ENCODE measurements at regions not wholly inside any gene's neighbourhood (a gene's known extent, or its start where the extent isn't known, plus 50 kb on each side); places are given as distances from the start of the nearest gene placed in this dataset.

- no peak for FAIRE-seq
Observed at GRCh38 chr5:36355516-36355915, 53.8 kb upstream of the RANBP3L start.

GRCh38 chr5:36356915-36357314 is 55.2 kb upstream of the RANBP3L start:
- DNase-seq (ENCODE audit: insufficient read length, low spot score) (no peak), FAIRE-seq (no peak)

More at GRCh38 chr5:36355516-36355915, 53.8 kb upstream of the RANBP3L start:
- no peak for DNase-seq (ENCODE audit: insufficient read length, low spot score)

GRCh38 chr5:36357391-36357975 is 55.8 kb upstream of the RANBP3L start:
- DNase-seq (ENCODE audit: insufficient read length, low spot score): no peak
- FAIRE-seq: no peak

GRCh38 chr5:36359267-36359666 is 57.6 kb upstream of the RANBP3L start:
- DNase-seq (ENCODE audit: insufficient read length, low spot score) (no peak), FAIRE-seq (no peak)

- DNase-seq (ENCODE audit: insufficient read length, low spot score) (no peak), FAIRE-seq (no peak)
Observed at GRCh38 chr5:36360307-36360706, 58.6 kb upstream of the RANBP3L start.

GRCh38 chr5:36363101-36363500 is 61.4 kb upstream of the RANBP3L start:
- DNase-seq (ENCODE audit: insufficient read length, low spot score) (no peak), FAIRE-seq (no peak)

GRCh38 chr5:36363744-36364143 is 62.0 kb upstream of the RANBP3L start:
- FAIRE-seq: no peak
- DNase-seq (ENCODE audit: insufficient read length, low spot score): no peak

GRCh38 chr5:36364473-36364872 is 62.8 kb upstream of the RANBP3L start:
- DNase-seq (ENCODE audit: insufficient read length, low spot score): no peak
- no peak for FAIRE-seq

GRCh38 chr5:36365896-36366295 is 64.2 kb upstream of the RANBP3L start:
- DNase-seq (ENCODE audit: insufficient read length, low spot score): no peak
- no peak for FAIRE-seq

- no peak for FAIRE-seq
Observed at GRCh38 chr5:36366883-36367282, 65.2 kb upstream of the RANBP3L start.

GRCh38 chr5:36367524-36367923 is 65.8 kb upstream of the RANBP3L start:
- FAIRE-seq (no peak), DNase-seq (ENCODE audit: insufficient read length, low spot score) (no peak)

More at GRCh38 chr5:36366883-36367282, 65.2 kb upstream of the RANBP3L start:
- DNase-seq (ENCODE audit: insufficient read length, low spot score): no peak

- DNase-seq (ENCODE audit: insufficient read length, low spot score): no peak
Observed at GRCh38 chr5:36369219-36369690, 67.6 kb upstream of the RANBP3L start.

GRCh38 chr5:36370073-36370472 is 68.4 kb upstream of the RANBP3L start:
- DNase-seq (ENCODE audit: insufficient read length, low spot score): no peak
- FAIRE-seq: no peak

More at GRCh38 chr5:36369219-36369690, 67.6 kb upstream of the RANBP3L start:
- no peak for FAIRE-seq

GRCh38 chr5:36371366-36371765 is 69.7 kb upstream of the RANBP3L start:
- no peak for DNase-seq (ENCODE audit: insufficient read length, low spot score)
- FAIRE-seq: no peak

GRCh38 chr5:36373527-36374086 is 71.9 kb upstream of the RANBP3L start:
- no peak for FAIRE-seq

GRCh38 chr5:36374266-36374862 is 72.7 kb upstream of the RANBP3L start:
- DNase-seq (ENCODE audit: insufficient read length, low spot score) (no peak), FAIRE-seq (no peak)

More at GRCh38 chr5:36373527-36374086, 71.9 kb upstream of the RANBP3L start:
- DNase-seq (ENCODE audit: insufficient read length, low spot score): no peak

- FAIRE-seq (no peak), DNase-seq (ENCODE audit: insufficient read length, low spot score) (no peak)
Observed at GRCh38 chr5:36377192-36377591, 75.5 kb upstream of the RANBP3L start.

GRCh38 chr5:36378551-36378950 is 76.8 kb upstream of the RANBP3L start:
- FAIRE-seq: no peak
- DNase-seq (ENCODE audit: insufficient read length, low spot score): no peak

- DNase-seq (ENCODE audit: insufficient read length, low spot score): no peak
- no peak for FAIRE-seq
Observed at GRCh38 chr5:36382890-36383289, 81.2 kb upstream of the RANBP3L start.

- FAIRE-seq (no peak), DNase-seq (ENCODE audit: insufficient read length, low spot score) (no peak)
Observed at GRCh38 chr5:36383942-36384341, 82.2 kb upstream of the RANBP3L start.

- DNase-seq (ENCODE audit: insufficient read length, low spot score) (no peak), FAIRE-seq (no peak)
Observed at GRCh38 chr5:36384845-36385244, 83.1 kb upstream of the RANBP3L start.

- DNase-seq (ENCODE audit: insufficient read length, low spot score) (no peak), FAIRE-seq (no peak)
Observed at GRCh38 chr5:36385495-36385894, 83.8 kb upstream of the RANBP3L start.

All from GM19239 (cell line).